ENCODE measurements at regions not wholly inside any gene's neighbourhood (a gene's known extent, or its start where the extent isn't known, plus 50 kb on each side); places are given as distances from the start of the nearest gene placed in this dataset.

GRCh38 chr9:129284607-129285291 lies 106.7 kb upstream of the IER5L start:
- BruUV-seq (replicated peaks), result no TSS peak
- POLR2A ChIA-PET (ENCODE audit: unreplicated experiment), result no interaction called here
- Histone ChIP-seq H3K27ac (ENCODE audit: low read length) (no peak overlapping the region), H3K4me1 (ENCODE audit: insufficient read depth, low read length) (no peaks in the 10 kb centered on the region), H3K79me2 (ENCODE audit: low read length) (no peaks in the 10 kb centered on the region), H4K20me1 (ENCODE audit: low read length) (no peaks in the 10 kb centered on the region), H3K9me3 (ENCODE audit: low read length) (no peaks in the 10 kb centered on the region), H3K27me3 (ENCODE audit: low read length) (no peaks in the 10 kb centered on the region), H2AFZ (ENCODE audit: low read length) (no peak overlapping the region), H3K9me2 (replicated peaks; ENCODE audit: low read length) (no peaks in the 10 kb centered on the region), H3K4me2 (ENCODE audit: low read length) (no peak overlapping the region), H3K9ac (ENCODE audit: low read length) (no peak overlapping the region), H3K4me3 (ENCODE audit: low read length) (no peak overlapping the region), H3F3A (ENCODE audit: low read length, unreplicated experiment) (no peaks in the 10 kb centered on the region), H3K36me3 (ENCODE audit: low read depth, low read length) (no peaks in the 10 kb centered on the region)
- CTCF ChIA-PET, result no interaction called here
- DNase-seq (no peak), ATAC-seq (no peak)
- intact Hi-C loops (cut with micrococcal nuclease), result no loop called here
- TF ChIP-seq EZH2phosphoT487 (IDR thresholded peaks at IDR 0.05; ENCODE audit: borderline replicate concordance, low read length), result no peak
- TF ChIP-seq EZH2 (IDR thresholded peaks at IDR 0.05; ENCODE audit: low read length, unreplicated experiment), result no peak
- TF ChIP-seq CTCF (conservative IDR thresholded peaks at IDR 0.05; ENCODE audit: low read depth, low read length), result no peak

- no peak overlapping the region for H3K4me2 ChIP-seq (ENCODE audit: low read length)
- no peaks in the 10 kb centered on the region for H3K9me3 ChIP-seq (ENCODE audit: low read length)
- intact Hi-C loops (cut with micrococcal nuclease), result no loop called here
- BruUV-seq (replicated peaks), result no TSS peak
- ChIA-PET POLR2A (ENCODE audit: unreplicated experiment) (no interaction called here), CTCF (no interaction called here)
- no peaks in the 10 kb centered on the region for H4K20me1 ChIP-seq (ENCODE audit: low read length)
- no peaks in the 10 kb centered on the region for H3K79me2 ChIP-seq (ENCODE audit: low read length)
- no peak for TF ChIP-seq EZH2phosphoT487 (IDR thresholded peaks at IDR 0.05; ENCODE audit: borderline replicate concordance, low read length)
- no peak for TF ChIP-seq EZH2 (IDR thresholded peaks at IDR 0.05; ENCODE audit: low read length, unreplicated experiment)
- TF ChIP-seq CTCF (conservative IDR thresholded peaks at IDR 0.05; ENCODE audit: low read depth, low read length), result no peak
- H3K4me1 ChIP-seq (ENCODE audit: insufficient read depth, low read length), result no peaks in the 10 kb centered on the region
- no peaks in the 10 kb centered on the region for H3F3A ChIP-seq (ENCODE audit: low read length, unreplicated experiment)
- ATAC-seq (no peak), DNase-seq (no peak)
- H3K27me3 ChIP-seq (ENCODE audit: low read length), result no peaks in the 10 kb centered on the region
- no peak overlapping the region for H3K4me3 ChIP-seq (ENCODE audit: low read length)
- H3K27ac ChIP-seq (ENCODE audit: low read length), result no peak overlapping the region
- no peak overlapping the region for H3K9ac ChIP-seq (ENCODE audit: low read length)
- H3K9me2 ChIP-seq (replicated peaks; ENCODE audit: low read length), result no peaks in the 10 kb centered on the region
- no peaks in the 10 kb centered on the region for H3K36me3 ChIP-seq (ENCODE audit: low read depth, low read length)
- no peak overlapping the region for H2AFZ ChIP-seq (ENCODE audit: low read length)
Observed at GRCh38 chr9:129283705-129284606, 105.9 kb upstream of the IER5L start.

DNA sequence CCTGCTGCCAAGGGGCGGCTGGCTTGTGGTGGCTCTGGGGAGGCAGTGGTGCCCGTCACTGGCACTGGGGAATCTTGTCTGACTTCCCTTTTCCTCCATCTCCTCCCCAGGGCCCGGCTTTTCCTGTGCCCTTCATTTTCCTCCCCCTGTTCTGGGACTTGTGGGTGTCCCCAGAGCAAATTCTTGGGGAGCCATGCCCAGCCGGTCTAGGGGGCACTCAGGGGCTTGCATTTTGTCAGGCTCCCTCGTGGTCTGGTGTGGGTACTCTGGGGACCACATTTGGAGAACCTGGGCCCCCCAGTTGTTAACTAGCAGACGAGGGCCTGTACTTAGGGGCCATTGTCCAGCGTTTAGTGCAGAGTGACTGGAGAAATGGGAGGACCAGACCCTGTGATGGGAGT lies 105.2 kb upstream of the IER5L start:
- Histone ChIP-seq H3K9ac (ENCODE audit: low read length) (no peak overlapping the region), H3K9me2 (replicated peaks; ENCODE audit: low read length) (no peaks in the 10 kb centered on the region), H3K27ac (ENCODE audit: low read length) (no peak overlapping the region), H3K9me3 (ENCODE audit: low read length) (no peaks in the 10 kb centered on the region), H3K79me2 (ENCODE audit: low read length) (no peaks in the 10 kb centered on the region), H4K20me1 (ENCODE audit: low read length) (no peaks in the 10 kb centered on the region), H2AFZ (ENCODE audit: low read length) (no peak overlapping the region), H3K27me3 (ENCODE audit: low read length) (no peaks in the 10 kb centered on the region), H3K4me2 (ENCODE audit: low read length) (no peak overlapping the region), H3K4me3 (ENCODE audit: low read length) (no peak overlapping the region), H3F3A (ENCODE audit: low read length, unreplicated experiment) (no peaks in the 10 kb centered on the region), H3K4me1 (ENCODE audit: insufficient read depth, low read length) (peaks cover 5% of the 10 kb centered on the region), H3K36me3 (ENCODE audit: low read depth, low read length) (no peaks in the 10 kb centered on the region)
- intact Hi-C loops (cut with micrococcal nuclease), result no loop called here
- ChIA-PET POLR2A (ENCODE audit: unreplicated experiment) (no interaction called here), CTCF (no interaction called here)
- DNase-seq, result no peak
- no peak for TF ChIP-seq EZH2 (IDR thresholded peaks at IDR 0.05; ENCODE audit: low read length, unreplicated experiment)
- no peak for TF ChIP-seq EZH2phosphoT487 (IDR thresholded peaks at IDR 0.05; ENCODE audit: borderline replicate concordance, low read length)
- no peak for TF ChIP-seq CTCF (conservative IDR thresholded peaks at IDR 0.05; ENCODE audit: low read depth, low read length)
- ATAC-seq, result no peak
- no TSS peak for BruUV-seq (replicated peaks)

Data from PC-3 (cell line).